RWPE2 (cell line): ENCODE measurements at regions not wholly inside any gene's neighbourhood (a gene's known extent, or its start where the extent isn't known, plus 50 kb on each side); places are given as distances from the start of the nearest gene placed in this dataset.

Source experiments
- ATAC-seq: fragments of 200-7000 bp; cut with Tn5 transposase; 3 replicates; pipeline ENCODE4 v1.9.1; 2021; ENCODE audit warnings: low read depth
- DNase-seq: peaks from one replicate; pipeline ENCODE4 v3.0.0-alpha.2; 2020; ENCODE audit warnings: low spot score
- H3K27ac ChIP-seq: fragments of 450-650 bp; 2 replicates; pipeline ENCODE4 v1.5.1; 2017; ENCODE audit warnings: mild to moderate bottlenecking; ENCODE audit not compliant: poor library complexity, severe bottlenecking
- H3K27me3 ChIP-seq: fragments of 250-450 bp; sonication (Bioruptor Pico); 2 replicates; pipeline ENCODE4 v1.5.1; 2021; ENCODE audit warnings: mild to moderate bottlenecking, moderate library complexity; ENCODE audit not compliant: insufficient read depth, poor library complexity, severe bottlenecking
- H3K36me3 ChIP-seq: fragments of 250-450 bp; sonication (Bioruptor Pico); 2 replicates; pipeline ENCODE4 v1.5.1; 2020; ENCODE audit warnings: low read depth, mild to moderate bottlenecking, moderate library complexity
- H3K4me1 ChIP-seq: fragments of 250-450 bp; sonication (Bioruptor Pico); 2 replicates; pipeline ENCODE4 v1.5.1; 2021; ENCODE audit warnings: mild to moderate bottlenecking, moderate library complexity; ENCODE audit not compliant: insufficient read depth, poor library complexity, severe bottlenecking
- H3K4me3 ChIP-seq: fragments of 250-450 bp; sonication (Bioruptor Pico); 2 replicates; pipeline ENCODE4 v1.5.1; 2021; ENCODE audit warnings: mild to moderate bottlenecking, moderate library complexity; ENCODE audit not compliant: severe bottlenecking
- H3K9me3 ChIP-seq: fragments of 250-450 bp; sonication (Bioruptor Pico); 2 replicates; pipeline ENCODE4 v1.5.1; 2021; ENCODE audit warnings: mild to moderate bottlenecking, moderate library complexity; ENCODE audit not compliant: severe bottlenecking
- CTCF ChIP-seq: fragments of 450-650 bp; IDR thresholded peaks from one replicate; pipeline ENCODE4 v1.5.1; 2017; ENCODE audit warnings: mild to moderate bottlenecking, moderate library complexity; ENCODE audit not compliant: poor library complexity, severe bottlenecking

- H3K36me3 ChIP-seq = no peaks in the 10 kb centered on the region
- ATAC-seq = no peak
- H3K4me1 ChIP-seq = no peaks in the 10 kb centered on the region
- no peak overlapping the region for H3K27ac ChIP-seq
- no peak overlapping the region for H3K4me3 ChIP-seq
- no peak for DNase-seq
- no peaks in the 10 kb centered on the region for H3K9me3 ChIP-seq
- H3K27me3 ChIP-seq = no peaks in the 10 kb centered on the region
- TF ChIP-seq CTCF = no peak
These were observed 355.7 kb upstream of the TMPRSS15 start for GRCh38 chr21:18759267-18759666.

GRCh38 chr21:18759751-18760161 is 356.2 kb upstream of the TMPRSS15 start:
- DNase-seq = no peak
- Histone ChIP-seq H3K27ac (no peak overlapping the region), H3K27me3 (no peaks in the 10 kb centered on the region), H3K9me3 (no peaks in the 10 kb centered on the region), H3K36me3 (no peaks in the 10 kb centered on the region), H3K4me3 (no peak overlapping the region), H3K4me1 (no peaks in the 10 kb centered on the region)
- no peak for ATAC-seq
- no peak for TF ChIP-seq CTCF

GRCh38 chr21:18760247-18760646 is 356.7 kb upstream of the TMPRSS15 start:
- Histone ChIP-seq H3K4me3 (no peak overlapping the region), H3K27ac (no peak overlapping the region), H3K27me3 (no peaks in the 10 kb centered on the region), H3K4me1 (no peaks in the 10 kb centered on the region), H3K9me3 (no peaks in the 10 kb centered on the region), H3K36me3 (no peaks in the 10 kb centered on the region)
- TF ChIP-seq CTCF = no peak
- DNase-seq = no peak
- ATAC-seq = no peak

GRCh38 chr21:18764720-18765119 is 361.1 kb upstream of the TMPRSS15 start:
- ATAC-seq (no peak), DNase-seq (no peak)
- Histone ChIP-seq H3K9me3 (no peaks in the 10 kb centered on the region), H3K4me3 (no peak overlapping the region), H3K36me3 (no peaks in the 10 kb centered on the region), H3K4me1 (no peaks in the 10 kb centered on the region), H3K27ac (no peak overlapping the region), H3K27me3 (no peaks in the 10 kb centered on the region)
- no peak for TF ChIP-seq CTCF

GRCh38 chr21:18769599-18769998 is 366.0 kb upstream of the TMPRSS15 start:
- no peak for DNase-seq
- Histone ChIP-seq H3K4me3 (no peak overlapping the region), H3K27me3 (no peaks in the 10 kb centered on the region), H3K36me3 (no peaks in the 10 kb centered on the region), H3K9me3 (no peaks in the 10 kb centered on the region), H3K27ac (no peak overlapping the region), H3K4me1 (peaks cover 22% of the 10 kb centered on the region)
- ATAC-seq = no peak
- no peak for TF ChIP-seq CTCF
